ENCODE measurements at regions not wholly inside any gene's neighbourhood (a gene's known extent, or its start where the extent isn't known, plus 50 kb on each side); places are given as distances from the start of the nearest gene placed in this dataset.

- no peak for TF ChIP-seq CHD7 (IDR thresholded peaks at IDR 0.05; ENCODE audit: insufficient replicate concordance, low read length)
Measured at GRCh38 chr9:30584559-30584958, 1799.9 kb upstream of the ACO1 start (continued).
